A673 (cell line): ENCODE measurements at regions not wholly inside any gene's neighbourhood (a gene's known extent, or its start where the extent isn't known, plus 50 kb on each side); places are given as distances from the start of the nearest gene placed in this dataset.

Experiments
- BruUV-seq: library from RNA; stranded (reverse); fragments of 400-500 nt; replicated peaks from 2 replicates; lab custom pipeline; 2021; lab: Mats Ljungman, UMichigan
- CTCF ChIA-PET: fragments of 300-600 bp; sonication (Branson Sonifier 250); formaldehyde crosslinking; loops from one replicate; lab custom pipeline; 2022; ENCODE audit warnings: antibody characterized with exemption; lab: Charles Lee
- POLR2A ChIA-PET: fragments of 300-600 bp; sonication (Branson Sonifier 250); formaldehyde crosslinking; loops from one replicate; lab custom pipeline; 2022; ENCODE audit warnings: antibody characterized with exemption; ENCODE audit not compliant: low non-redundant PET; lab: Charles Lee
- DNase-seq: peaks from one replicate; pipeline ENCODE4 v3.0.0-alpha.2; 2015; ENCODE audit warnings: low spot score
- H3K27ac ChIP-seq: fragments of 200-600 bp; sonication (generic); 2 replicates; pipeline ENCODE4 v1.5.1; 2016; ENCODE audit warnings: mixed run types, low read depth, mild to moderate bottlenecking, mixed read lengths, antibody characterized with exemption, low read length; ENCODE audit not compliant: poor library complexity, severe bottlenecking
- H3K27me3 ChIP-seq: fragments of 200-600 bp; sonication (generic); replicated peaks from 2 replicates; pipeline ENCODE4 v1.6.1; 2017; ENCODE audit warnings: mixed run types, low read depth, mild to moderate bottlenecking, mixed read lengths, antibody characterized with exemption, low read length; ENCODE audit not compliant: insufficient read depth, poor library complexity
- H3K36me3 ChIP-seq: fragments of 200-600 bp; sonication (generic); 2 replicates; pipeline ENCODE4 v1.6.1; 2016; ENCODE audit warnings: mixed run types, mild to moderate bottlenecking, mixed read lengths, antibody characterized with exemption, low read length; ENCODE audit not compliant: insufficient read depth, poor library complexity, severe bottlenecking
- H3K4me1 ChIP-seq: fragments of 200-600 bp; sonication (generic); 2 replicates; pipeline ENCODE4 v1.6.1; 2017; ENCODE audit warnings: mixed run types, mild to moderate bottlenecking, mixed read lengths, antibody characterized with exemption, low read length; ENCODE audit not compliant: insufficient read depth, poor library complexity, severe bottlenecking
- H3K4me3 ChIP-seq: fragments of 200-600 bp; sonication (generic); 2 replicates; pipeline ENCODE4 v1.5.1; 2016; ENCODE audit warnings: low read depth, mixed run types, mild to moderate bottlenecking, mixed read lengths, low read length; ENCODE audit not compliant: poor library complexity, severe bottlenecking
- H3K9me3 ChIP-seq: fragments of 200-600 bp; sonication (generic); 2 replicates; pipeline ENCODE4 v1.6.1; 2016; ENCODE audit warnings: mixed run types, low read depth, mild to moderate bottlenecking, mixed read lengths, antibody characterized with exemption, low read length; ENCODE audit not compliant: poor library complexity, severe bottlenecking
- CTCF ChIP-seq: fragments of 300-800, 200-600 bp; sonication (generic); conservative IDR thresholded peaks from 2 replicates; pipeline ENCODE4 v1.5.1; 2017; ENCODE audit warnings: low read depth, mild to moderate bottlenecking, antibody characterized with exemption, low read length, moderate library complexity, mixed read lengths
- EZH2 ChIP-seq: fragments of 200-600 bp; sonication (generic); IDR thresholded peaks from 2 replicates; pipeline ENCODE4 v1.6.1; 2017; ENCODE audit warnings: borderline replicate concordance, low read depth, mild to moderate bottlenecking, mixed read lengths, antibody characterized with exemption, low read length; ENCODE audit not compliant: poor library complexity, severe bottlenecking
- intact Hi-C: fragments of 100-400 bp; cut with micrococcal nuclease; formaldehyde crosslinking; loops from one replicate; pipeline ENCODE4 v1.10.0; 2022; ENCODE audit not compliant: unreplicated experiment

GRCh38 chrX:22351076-22351475 is 78.4 kb downstream of the CBLL2 start:
- ChIA-PET POLR2A (no interaction called here), CTCF (no interaction called here)
- no peaks in the 10 kb centered on the region for H3K27me3 ChIP-seq
- H3K36me3 ChIP-seq = no peaks in the 10 kb centered on the region
- no TSS peak for BruUV-seq
- intact Hi-C loops = no loop called here
- TF ChIP-seq CTCF = no peak
- TF ChIP-seq EZH2 = no peak
- no peak overlapping the region for H3K27ac ChIP-seq
- no peaks in the 10 kb centered on the region for H3K9me3 ChIP-seq
- DNase-seq = no peak
- H3K4me3 ChIP-seq = no peak overlapping the region
- no peaks in the 10 kb centered on the region for H3K4me1 ChIP-seq

- DNase-seq = no peak
- CTCF ChIA-PET = interaction anchor here (0.5 kb wide), 1 partner anchor 216 kb away, joined by 9 read pairs; no protein-coding TSS in a partner anchor
- POLR2A ChIA-PET = no interaction called here
- intact Hi-C loops = no loop called here
- Histone ChIP-seq H3K36me3 (no peaks in the 10 kb centered on the region), H3K4me1 (no peaks in the 10 kb centered on the region), H3K4me3 (no peak overlapping the region), H3K27me3 (no peaks in the 10 kb centered on the region), H3K9me3 (no peaks in the 10 kb centered on the region), H3K27ac (no peak overlapping the region)
- BruUV-seq = no TSS peak
- TF ChIP-seq EZH2 = no peak
- no peak for TF ChIP-seq CTCF
Observed at GRCh38 chrX:22351966-22352365, 79.3 kb downstream of the CBLL2 start.

- BruUV-seq = no TSS peak
- Histone ChIP-seq H3K36me3 (no peaks in the 10 kb centered on the region), H3K4me3 (no peak overlapping the region), H3K27ac (no peak overlapping the region), H3K4me1 (no peaks in the 10 kb centered on the region), H3K27me3 (no peaks in the 10 kb centered on the region), H3K9me3 (no peaks in the 10 kb centered on the region)
- CTCF ChIA-PET = no interaction called here
- POLR2A ChIA-PET = no interaction called here
- TF ChIP-seq EZH2 = no peak
- intact Hi-C loops = no loop called here
- no peak for DNase-seq
Observed at GRCh38 chrX:22357621-22358020, 84.9 kb downstream of the CBLL2 start.

- no peak overlapping the region for H3K27ac ChIP-seq
- intact Hi-C loops = no loop called here
- H3K4me3 ChIP-seq = no peak overlapping the region
- no peaks in the 10 kb centered on the region for H3K9me3 ChIP-seq
- no peaks in the 10 kb centered on the region for H3K36me3 ChIP-seq
- POLR2A ChIA-PET = no interaction called here
- H3K4me1 ChIP-seq = no peaks in the 10 kb centered on the region
- H3K27me3 ChIP-seq = no peaks in the 10 kb centered on the region
- BruUV-seq = no TSS peak
- TF ChIP-seq CTCF = no peak
- TF ChIP-seq EZH2 = no peak
- no peak for DNase-seq
- CTCF ChIA-PET = no interaction called here
Observed at GRCh38 chrX:22360129-22360528, 87.4 kb downstream of the CBLL2 start.
